Uterus (tissue), 2 donors: ENCODE measurements at regions not wholly inside any gene's neighbourhood (a gene's known extent, or its start where the extent isn't known, plus 50 kb on each side); places are given as distances from the start of the nearest gene placed in this dataset.

Experiments
- POLR2A ChIP-seq, 2 donors: fragments of 450-650 bp; IDR thresholded peaks; one replicate each; pipeline ENCODE4 v1.6.1; 2016; ENCODE audit warnings: antibody characterized with exemption in 2 of 2, mild to moderate bottlenecking in 1 of 2, moderate library complexity in 1 of 2
- TF ChIP-seq, protein P1 (sequence below), 4 experiments: fragments of 200-600 bp in 2 of 4; fragments of 450-650 bp in 2 of 4; sonication (generic) in 2 of 4; IDR thresholded peaks; one replicate each; pipeline ENCODE4 v1.5.1; 2016 to 2019; ENCODE audit warnings: antibody characterized with exemption in 4 of 4, mild to moderate bottlenecking in 2 of 4, moderate library complexity in 1 of 4

DNA sequence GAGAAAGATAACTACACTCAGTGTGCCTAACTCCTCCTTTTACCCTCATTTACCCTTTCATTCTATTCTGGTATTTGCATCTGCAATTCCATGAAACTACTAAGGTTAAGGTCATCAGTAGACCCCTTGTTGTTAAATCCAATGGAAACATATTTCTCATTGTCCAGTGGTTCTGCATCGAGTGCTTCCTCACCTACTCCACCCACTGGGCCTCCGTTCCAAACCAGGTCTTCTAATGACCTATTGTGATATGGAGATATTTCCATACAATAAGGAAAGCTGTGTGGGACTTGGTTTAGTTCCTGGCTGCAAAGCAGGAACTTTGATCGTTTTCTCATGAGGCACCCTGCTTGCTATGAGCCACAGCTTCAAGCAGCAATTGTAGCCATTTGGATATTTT is 99.5 kb upstream of the FSCB start:
- TF ChIP-seq, protein P1, sequence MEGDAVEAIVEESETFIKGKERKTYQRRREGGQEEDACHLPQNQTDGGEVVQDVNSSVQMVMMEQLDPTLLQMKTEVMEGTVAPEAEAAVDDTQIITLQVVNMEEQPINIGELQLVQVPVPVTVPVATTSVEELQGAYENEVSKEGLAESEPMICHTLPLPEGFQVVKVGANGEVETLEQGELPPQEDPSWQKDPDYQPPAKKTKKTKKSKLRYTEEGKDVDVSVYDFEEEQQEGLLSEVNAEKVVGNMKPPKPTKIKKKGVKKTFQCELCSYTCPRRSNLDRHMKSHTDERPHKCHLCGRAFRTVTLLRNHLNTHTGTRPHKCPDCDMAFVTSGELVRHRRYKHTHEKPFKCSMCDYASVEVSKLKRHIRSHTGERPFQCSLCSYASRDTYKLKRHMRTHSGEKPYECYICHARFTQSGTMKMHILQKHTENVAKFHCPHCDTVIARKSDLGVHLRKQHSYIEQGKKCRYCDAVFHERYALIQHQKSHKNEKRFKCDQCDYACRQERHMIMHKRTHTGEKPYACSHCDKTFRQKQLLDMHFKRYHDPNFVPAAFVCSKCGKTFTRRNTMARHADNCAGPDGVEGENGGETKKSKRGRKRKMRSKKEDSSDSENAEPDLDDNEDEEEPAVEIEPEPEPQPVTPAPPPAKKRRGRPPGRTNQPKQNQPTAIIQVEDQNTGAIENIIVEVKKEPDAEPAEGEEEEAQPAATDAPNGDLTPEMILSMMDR (IDR thresholded peaks at IDR 0.05), result no peak
- no peak for TF ChIP-seq POLR2A (IDR thresholded peaks at IDR 0.05)
